Ishikawa (cell line): ENCODE measurements at regions not wholly inside any gene's neighbourhood (a gene's known extent, or its start where the extent isn't known, plus 50 kb on each side); places are given as distances from the start of the nearest gene placed in this dataset.

Experiments used
- CEBPB ChIP-seq: IDR thresholded peaks from 2 replicates; pipeline ENCODE4 v1.6.1; 2012
- CREB1 ChIP-seq: IDR thresholded peaks from 2 replicates; pipeline ENCODE4 v1.6.1; 2012; ENCODE audit warnings: low read depth
- EGR1 ChIP-seq: IDR thresholded peaks from 2 replicates; pipeline ENCODE4 v1.6.1; 2012
- EP300 ChIP-seq: IDR thresholded peaks from 2 replicates; pipeline ENCODE4 v1.6.1; 2012; ENCODE audit warnings: borderline replicate concordance
- FOXM1 ChIP-seq: IDR thresholded peaks from 2 replicates; pipeline ENCODE4 v1.6.1; 2012; ENCODE audit warnings: low read depth, borderline replicate concordance
- MAX ChIP-seq: IDR thresholded peaks from 2 replicates; pipeline ENCODE4 v1.6.1; 2012
- NFIC ChIP-seq: IDR thresholded peaks from 2 replicates; pipeline ENCODE4 v1.6.1; 2012
- RAD21 ChIP-seq: IDR thresholded peaks from 2 replicates; pipeline ENCODE4 v1.6.1; 2012; ENCODE audit warnings: low read depth
- REST ChIP-seq: IDR thresholded peaks from 2 replicates; pipeline ENCODE4 v1.6.1; 2012; ENCODE audit warnings: low read depth, mild to moderate bottlenecking
- TAF1 ChIP-seq: IDR thresholded peaks from 2 replicates; pipeline ENCODE4 v1.6.1; 2012; ENCODE audit warnings: low read depth, mild to moderate bottlenecking
- TCF12 ChIP-seq: IDR thresholded peaks from 2 replicates; pipeline ENCODE4 v1.6.1; 2012; ENCODE audit warnings: low read depth
- TEAD4 ChIP-seq: IDR thresholded peaks from 2 replicates; pipeline ENCODE4 v1.6.1; 2012
- USF1 ChIP-seq: IDR thresholded peaks from 2 replicates; pipeline ENCODE4 v1.6.1; 2012
- YY1 ChIP-seq: IDR thresholded peaks from 2 replicates; pipeline ENCODE4 v1.6.1; 2012; ENCODE audit warnings: low read depth
- ZBTB7A ChIP-seq: IDR thresholded peaks from 2 replicates; pipeline ENCODE4 v1.6.1; 2012; ENCODE audit warnings: low read depth

GRCh38 chr3:23654571-23654970 lies 151.2 kb upstream of the UBE2E1 start:
- TF ChIP-seq ZBTB7A = no peak
- TF ChIP-seq EP300 = no peak
- TF ChIP-seq TEAD4 = no peak
- TF ChIP-seq EGR1 = no peak
- no peak for TF ChIP-seq TCF12
- no peak for TF ChIP-seq USF1

GRCh38 chr3:23655749-23656148 lies 150.0 kb upstream of the UBE2E1 start:
- TF ChIP-seq NFIC = no peak
- no peak for TF ChIP-seq FOXM1
- TF ChIP-seq TAF1 = no peak
- TF ChIP-seq REST = no peak
- TF ChIP-seq YY1 = no peak
- no peak for TF ChIP-seq RAD21
- TF ChIP-seq TCF12 = no peak
- TF ChIP-seq ZBTB7A = no peak
- no peak for TF ChIP-seq EGR1
- no peak for TF ChIP-seq MAX
- no peak for TF ChIP-seq CREB1
- TF ChIP-seq USF1 = no peak
- TF ChIP-seq TEAD4 = no peak
- TF ChIP-seq EP300 = no peak
- no peak for TF ChIP-seq CEBPB

GRCh38 chr3:23656199-23656598 lies 149.6 kb upstream of the UBE2E1 start:
- TF ChIP-seq TEAD4 (no peak), REST (no peak), RAD21 (no peak), FOXM1 (no peak), TCF12 (no peak), EGR1 (no peak), CREB1 (no peak), USF1 (no peak), EP300 (no peak), TAF1 (no peak), NFIC (no peak), CEBPB (no peak), ZBTB7A (no peak), YY1 (no peak), MAX (no peak)

GRCh38 chr3:23656821-23657220 lies 148.9 kb upstream of the UBE2E1 start:
- TF ChIP-seq EP300 (no peak), USF1 (no peak), NFIC (no peak), FOXM1 (no peak), ZBTB7A (no peak)

- TF ChIP-seq ZBTB7A (no peak), EGR1 (no peak), REST (no peak), TAF1 (no peak), EP300 (no peak), TCF12 (no peak), CREB1 (no peak), TEAD4 (no peak), YY1 (no peak), NFIC (no peak), RAD21 (no peak), CEBPB (no peak), FOXM1 (no peak), USF1 (no peak)
These were observed 148.1 kb upstream of the UBE2E1 start for GRCh38 chr3:23657647-23658046.
